ENCODE measurements at regions not wholly inside any gene's neighbourhood (a gene's known extent, or its start where the extent isn't known, plus 50 kb on each side); places are given as distances from the start of the nearest gene placed in this dataset.

DNA sequence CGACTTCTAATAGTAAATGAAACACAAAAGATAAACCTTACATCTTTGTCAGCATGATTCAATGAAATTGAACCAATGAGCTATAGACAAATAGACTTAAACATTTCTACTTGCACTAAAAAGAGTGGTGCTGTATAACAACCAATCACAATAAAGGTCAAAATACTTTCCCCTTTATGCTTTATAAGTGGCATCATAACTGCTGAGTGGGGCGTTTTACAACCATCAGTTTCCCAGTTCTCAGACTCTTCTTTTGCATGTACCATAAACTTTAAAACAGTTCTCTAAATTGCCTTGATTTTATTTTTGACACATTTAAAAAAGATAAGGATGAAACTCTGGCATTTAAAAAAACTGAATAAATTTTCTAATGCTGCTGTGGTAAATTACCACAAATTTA, 356.2 kb downstream of the NNT start:
- ChIA-PET CTCF (no interaction called here), POLR2A (no interaction called here)

DNA sequence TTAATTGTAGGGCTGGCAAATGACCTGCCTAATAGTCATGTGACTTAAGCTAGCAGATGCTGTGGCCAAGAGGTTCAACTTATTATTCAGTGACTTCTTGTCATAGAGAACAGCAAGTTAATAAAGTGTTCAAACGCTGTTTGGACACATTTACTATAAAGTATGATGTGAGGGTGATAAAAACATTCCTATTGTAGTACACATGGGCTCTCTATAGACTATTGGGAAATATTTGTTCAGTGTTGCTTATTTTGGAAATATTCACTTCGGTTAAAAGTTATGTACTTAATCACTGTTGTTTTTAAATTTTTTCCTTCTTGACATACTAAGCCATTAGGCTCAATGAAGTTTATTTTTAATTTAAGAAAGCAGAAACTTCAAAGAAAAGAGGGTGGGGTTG, 345.0 kb downstream of the NNT start:
- ChIA-PET CTCF (no interaction called here), POLR2A (no interaction called here)

DNA sequence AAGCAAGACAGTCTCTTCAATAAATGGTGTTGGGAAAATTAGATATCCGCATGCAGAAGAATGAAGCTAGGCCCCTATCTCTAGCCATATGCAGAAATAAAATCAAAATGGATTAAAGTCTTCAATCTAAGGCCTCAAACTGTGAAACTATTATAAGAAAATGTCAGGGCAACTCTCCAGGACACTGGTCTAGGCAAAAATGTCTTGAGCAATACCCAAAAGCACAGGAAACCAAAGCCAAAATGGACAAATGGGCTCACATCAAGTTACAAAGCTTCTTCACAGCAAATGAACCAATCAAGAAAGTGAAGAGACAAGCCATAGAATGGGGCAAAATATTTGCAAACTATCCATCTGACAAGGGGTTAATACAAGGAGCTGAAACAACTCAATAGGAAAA, 338.8 kb downstream of the NNT start:
- POLR2A ChIA-PET: no interaction called here
- CTCF ChIA-PET: no interaction called here

DNA sequence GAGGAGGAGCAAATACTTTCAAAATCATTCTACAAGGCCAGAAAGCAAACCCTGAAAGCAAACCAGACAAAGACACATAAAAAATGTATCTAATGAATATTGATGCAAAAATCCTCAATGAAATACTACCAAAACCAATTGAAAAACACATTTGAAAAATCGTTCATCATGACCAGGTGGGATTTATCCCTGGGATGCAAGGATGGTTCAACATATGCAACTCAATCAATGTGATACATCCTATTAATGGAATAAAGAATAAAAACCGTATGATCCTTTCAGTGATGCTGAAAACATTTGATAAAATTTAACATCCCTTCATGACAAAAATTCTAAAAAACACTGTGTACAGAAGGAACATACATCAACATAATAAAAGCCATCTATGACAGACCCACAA, 337.6 kb downstream of the NNT start:
- CTCF ChIA-PET: no interaction called here

DNA sequence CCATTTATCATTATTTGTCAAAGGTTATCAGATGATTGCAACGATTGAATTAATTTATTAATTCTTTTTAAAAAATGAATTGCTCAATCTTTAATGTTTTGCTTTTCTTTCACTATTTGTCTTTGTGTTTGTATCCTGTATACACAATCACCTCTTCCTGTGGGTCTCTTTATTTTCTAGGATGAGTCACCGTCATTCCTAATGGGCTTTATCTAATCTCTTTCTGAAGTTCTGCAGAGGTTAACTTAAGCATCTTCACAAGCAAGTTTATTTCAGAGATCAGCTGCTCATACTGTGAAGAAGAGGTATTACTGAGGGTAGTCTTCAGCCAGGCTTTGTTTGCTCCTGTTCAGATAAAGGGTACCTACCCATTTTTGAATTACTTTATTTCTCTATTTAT, 323.9 kb downstream of the NNT start:
- POLR2A ChIA-PET: no interaction called here

More for the DNA sequence above, 337.6 kb downstream of the NNT start:
- POLR2A ChIA-PET: no interaction called here

DNA sequence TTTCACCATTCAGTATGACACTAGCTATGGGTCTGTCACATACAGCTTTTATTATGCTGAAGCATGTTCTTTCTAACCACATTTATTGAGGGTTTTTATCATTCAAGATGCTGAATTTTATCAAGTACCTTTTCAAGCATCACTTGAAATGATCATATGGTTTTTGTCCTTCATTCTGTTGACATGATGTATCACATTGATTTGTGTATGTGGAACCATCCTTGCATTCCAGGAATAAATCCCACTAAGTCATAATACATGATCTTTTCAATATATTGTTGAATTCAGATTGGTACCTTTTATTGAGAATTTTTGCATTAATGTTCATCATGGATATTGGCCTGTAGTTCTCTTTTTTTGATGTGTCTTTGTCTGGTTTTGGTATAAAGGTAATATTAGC, 317.4 kb downstream of the NNT start:
- ChIA-PET POLR2A (no interaction called here), CTCF (no interaction called here)

More for the DNA sequence above, 323.9 kb downstream of the NNT start:
- CTCF ChIA-PET: no interaction called here

DNA sequence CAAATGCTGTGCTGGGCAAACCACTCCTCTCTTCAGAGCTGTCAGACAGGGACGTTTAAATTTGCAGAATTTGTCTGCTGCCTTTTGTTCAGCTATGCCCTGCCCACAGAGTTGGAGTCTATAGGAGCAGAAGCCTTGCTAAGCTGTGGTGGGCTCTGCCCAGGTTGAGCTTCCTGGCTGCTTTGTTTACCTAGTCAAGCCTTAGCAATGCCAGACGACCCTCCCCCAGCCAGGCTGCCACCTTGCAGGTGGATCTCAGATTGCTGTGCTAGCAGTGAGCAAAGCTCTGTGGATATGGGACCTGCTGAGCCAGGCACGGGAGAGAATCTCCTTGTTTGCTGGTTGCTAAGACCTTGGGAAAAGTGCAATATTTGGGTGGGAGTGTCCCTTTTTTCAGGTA, 314.9 kb downstream of the NNT start:
- CTCF ChIA-PET: no interaction called here
- POLR2A ChIA-PET: no interaction called here

DNA sequence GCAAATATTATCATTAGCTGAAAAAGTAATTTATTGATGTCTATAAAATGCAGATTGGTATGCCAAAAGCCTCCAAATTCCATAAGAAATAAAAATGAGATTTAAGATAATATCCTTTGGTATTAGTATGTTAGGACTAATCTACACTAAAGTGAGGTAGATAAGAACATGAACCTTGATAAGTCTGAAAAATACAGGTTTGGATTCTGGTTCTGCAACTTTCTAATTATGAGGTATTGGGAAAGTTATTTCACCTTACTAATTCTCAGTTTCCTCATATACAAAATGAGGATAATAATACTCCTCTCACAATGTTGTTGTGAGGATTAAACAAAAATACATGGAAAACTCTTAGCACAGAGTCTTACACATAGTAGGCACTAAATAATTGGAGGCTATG, 300.1 kb downstream of the NNT start:
- POLR2A ChIA-PET: no interaction called here
- CTCF ChIA-PET: no interaction called here

DNA sequence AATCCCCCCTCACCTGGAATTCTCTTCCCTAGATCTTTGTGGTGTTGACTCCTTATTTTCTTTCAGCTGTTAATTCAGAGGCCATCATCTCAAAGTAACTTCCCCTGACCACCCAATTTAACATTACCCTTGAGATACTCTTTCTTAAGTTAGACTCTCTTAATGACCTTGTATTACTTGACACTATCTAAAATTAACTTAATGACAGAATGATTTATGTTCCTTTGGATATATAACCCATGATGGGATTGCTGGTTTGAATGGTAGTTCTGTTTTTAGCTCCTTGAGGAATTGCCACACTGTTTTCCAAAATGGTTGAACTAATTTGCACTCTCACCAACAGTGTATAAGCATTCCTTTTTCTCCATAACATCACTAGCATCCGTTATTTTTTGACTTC, 298.0 kb downstream of the NNT start:
- POLR2A ChIA-PET: no interaction called here

DNA sequence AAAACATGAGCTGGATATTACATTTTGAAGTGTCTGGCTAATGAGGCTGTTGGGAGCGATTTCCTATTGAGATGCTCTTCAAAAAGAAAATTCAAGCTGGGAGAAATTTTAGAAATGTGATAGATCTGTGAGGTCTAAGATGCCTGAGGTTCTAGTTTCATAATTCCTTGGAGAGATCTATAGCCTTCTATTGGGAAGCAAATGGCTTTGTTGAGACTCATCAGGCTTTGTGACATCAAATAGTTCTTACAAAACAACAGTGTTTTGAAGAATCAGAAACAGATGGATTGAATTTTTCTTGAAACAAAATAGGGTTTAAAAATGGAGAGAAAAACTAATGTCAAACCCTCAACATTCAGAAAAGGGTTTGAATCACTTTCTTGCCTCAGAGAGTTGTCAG, 292.9 kb downstream of the NNT start:
- POLR2A ChIA-PET: no interaction called here
- CTCF ChIA-PET: no interaction called here

More for the DNA sequence above, 298.0 kb downstream of the NNT start:
- CTCF ChIA-PET: no interaction called here

DNA sequence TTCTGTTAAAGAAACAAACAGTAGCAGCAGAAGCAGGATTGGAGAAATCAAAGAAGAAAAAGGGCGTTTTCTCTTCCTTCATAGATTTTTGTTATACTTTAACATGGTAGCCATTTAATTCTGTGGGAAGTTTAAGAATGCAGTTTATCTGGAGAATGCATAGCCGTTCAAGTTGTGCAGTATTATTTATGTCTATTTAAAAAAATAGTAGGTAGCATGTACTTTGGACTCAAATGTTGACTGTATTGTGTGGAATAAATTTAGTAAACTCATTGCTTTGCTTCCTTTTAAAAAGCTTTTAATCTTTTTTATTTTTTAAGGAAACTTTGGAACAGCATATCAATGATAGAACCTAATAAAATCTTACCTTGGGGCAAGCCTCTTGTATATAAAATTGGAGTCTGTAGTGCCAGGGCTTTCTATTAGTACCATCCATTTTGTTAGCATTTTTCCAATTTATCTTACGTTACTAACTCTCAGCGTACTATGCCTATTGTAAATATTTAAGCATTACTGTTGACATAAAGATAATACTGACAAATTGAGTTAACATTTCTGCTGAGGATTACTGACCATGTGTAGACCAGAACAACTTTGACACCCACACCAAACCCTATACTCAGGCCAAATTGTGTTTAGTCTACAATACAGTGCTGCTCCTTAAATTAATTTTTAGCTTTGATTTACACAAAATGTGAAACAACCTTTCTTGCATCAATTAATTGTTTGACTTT, 291.1 kb downstream of the NNT start:
- POLR2A ChIA-PET: no interaction called here

DNA sequence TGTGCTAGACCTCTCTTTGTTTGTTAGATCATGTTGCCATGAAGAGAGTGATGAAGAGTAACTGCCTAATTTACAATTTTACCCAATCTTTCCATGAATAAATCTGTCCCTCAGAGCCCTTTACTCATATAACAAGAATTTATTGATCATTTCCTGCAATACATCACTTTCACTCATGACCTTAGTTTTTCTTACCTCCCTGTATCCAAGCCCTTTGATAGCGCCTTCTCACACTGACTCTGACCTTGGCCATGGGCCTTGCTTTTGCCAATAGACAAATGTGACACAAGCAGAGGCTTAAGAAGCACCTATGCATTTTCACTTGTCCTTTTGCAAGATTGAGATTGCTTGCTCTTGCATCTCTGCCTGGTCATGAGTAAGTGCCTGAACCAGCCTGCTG, 288.1 kb downstream of the NNT start:
- ChIA-PET CTCF (no interaction called here), POLR2A (no interaction called here)

More for the DNA sequence above, 291.1 kb downstream of the NNT start:
- CTCF ChIA-PET: no interaction called here

DNA sequence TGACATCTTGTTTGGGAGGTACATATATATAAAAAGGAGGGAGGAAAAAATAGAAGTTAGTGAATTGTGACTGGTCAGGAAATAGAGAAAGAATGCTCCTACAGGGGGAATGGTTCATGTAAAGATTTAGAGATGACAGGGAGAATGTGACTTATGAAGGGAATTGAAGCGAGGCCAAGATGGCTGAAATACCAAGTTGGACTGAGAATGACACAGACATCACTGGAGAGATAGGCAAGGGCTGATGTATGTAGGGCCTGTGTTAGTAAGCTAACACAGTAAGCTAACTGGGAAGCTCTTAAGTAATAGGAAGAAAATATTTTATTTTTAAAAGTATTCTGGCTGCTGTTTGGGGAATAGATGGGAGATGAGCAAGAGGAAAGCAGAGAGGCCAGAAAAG, 286.3 kb downstream of the NNT start:
- ChIA-PET CTCF (no interaction called here), POLR2A (no interaction called here)

DNA sequence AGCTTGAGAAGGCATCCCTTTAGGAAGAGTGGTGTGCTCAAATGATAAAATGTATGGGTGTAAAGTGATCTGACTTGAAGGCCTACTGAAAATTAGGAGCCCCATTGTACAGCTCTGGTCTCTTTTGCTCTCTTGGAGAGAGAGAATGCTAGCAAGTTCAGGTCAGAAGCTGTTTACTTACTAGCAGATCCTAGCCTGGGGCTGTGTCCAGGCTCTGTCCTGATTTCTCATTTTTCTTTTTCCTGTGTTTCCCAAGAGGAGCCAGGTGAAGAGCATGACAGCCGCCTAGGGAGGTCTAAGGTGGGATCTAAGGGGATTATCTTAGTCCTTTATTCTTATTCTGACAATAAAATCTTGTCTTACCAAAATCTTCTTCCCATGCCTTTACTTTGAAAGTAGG, 272.8 kb downstream of the NNT start:
- POLR2A ChIA-PET: no interaction called here
- CTCF ChIA-PET: no interaction called here

DNA sequence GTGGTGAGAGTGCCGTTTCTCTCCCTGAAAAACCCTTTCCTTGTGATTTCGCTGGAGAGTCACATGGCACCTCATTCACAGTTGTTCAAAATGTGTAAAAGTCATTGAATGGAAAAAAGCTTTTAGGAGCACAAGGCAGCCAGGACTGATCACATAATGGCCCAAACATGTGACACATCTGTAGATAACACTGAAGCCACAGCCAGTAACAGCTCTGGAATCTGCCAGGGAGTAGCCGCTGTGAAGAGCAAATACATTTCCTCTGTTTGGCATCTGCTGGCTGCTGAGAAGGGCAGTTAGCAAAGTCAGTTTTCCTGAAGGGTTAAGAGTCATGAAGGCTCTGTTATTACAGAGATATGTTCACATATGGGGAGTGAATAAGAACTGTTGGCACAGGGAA, 271.8 kb downstream of the NNT start:
- ChIA-PET CTCF (no interaction called here), POLR2A (no interaction called here)

DNA sequence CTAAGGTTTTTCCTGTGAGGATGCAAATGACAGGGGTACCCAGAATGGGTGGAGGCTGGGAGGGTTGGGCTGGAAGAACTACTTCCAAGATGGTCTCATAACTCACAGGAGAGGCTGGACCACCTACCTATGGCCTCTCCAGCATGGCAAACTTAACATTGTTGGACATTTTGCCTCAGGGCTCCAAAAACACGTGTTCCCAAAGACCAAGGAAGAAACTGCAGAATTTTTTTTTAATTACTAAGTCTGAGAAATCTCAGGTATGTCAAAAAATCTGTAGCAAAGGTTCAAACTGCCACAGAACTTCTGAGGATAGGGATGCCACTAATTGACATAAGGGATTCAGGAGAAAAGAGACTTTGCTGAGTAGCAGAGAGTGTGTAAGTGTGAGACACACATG, 270.8 kb downstream of the NNT start:
- POLR2A ChIA-PET: no interaction called here
- CTCF ChIA-PET: no interaction called here

DNA sequence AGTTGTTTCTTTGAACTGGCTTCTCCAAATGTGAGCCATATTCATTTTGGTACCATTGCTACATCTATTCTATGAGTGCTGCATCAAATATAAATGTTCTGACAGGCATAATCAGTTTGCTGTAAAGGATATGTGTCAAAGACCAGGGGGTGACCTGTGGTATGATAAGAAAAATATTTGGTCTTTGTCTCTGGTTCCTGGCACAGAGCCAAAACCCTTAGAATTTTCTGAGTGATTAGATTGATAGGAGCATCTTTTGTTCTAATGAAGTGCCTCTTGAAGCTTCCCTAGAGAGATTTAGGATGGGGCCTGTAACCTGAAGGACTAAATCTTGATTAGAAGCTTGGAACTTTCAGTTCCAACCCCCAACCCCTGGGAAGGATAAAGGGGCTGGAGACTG, 256.3 kb downstream of the NNT start:
- ChIA-PET POLR2A (no interaction called here), CTCF (no interaction called here)

DNA sequence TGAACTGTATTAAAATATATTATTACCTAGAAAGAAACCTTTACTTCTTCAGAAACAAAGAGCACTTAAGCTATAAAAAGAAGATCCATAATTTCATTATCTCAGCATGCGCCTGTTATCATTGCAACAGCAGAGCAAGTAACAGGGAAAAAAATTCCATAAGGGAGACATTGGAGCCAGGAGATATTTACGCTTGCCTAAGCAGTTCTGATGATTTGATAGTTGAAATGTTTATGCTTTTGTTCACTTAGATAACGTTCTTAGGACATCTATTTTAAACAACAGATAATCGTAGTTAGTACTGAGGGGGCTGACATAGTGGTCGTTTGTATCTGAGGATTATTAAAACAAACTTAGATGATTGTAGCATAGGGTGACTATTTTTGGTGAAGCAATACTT, 252.5 kb downstream of the NNT start:
- ChIA-PET POLR2A (no interaction called here), CTCF (no interaction called here)

DNA sequence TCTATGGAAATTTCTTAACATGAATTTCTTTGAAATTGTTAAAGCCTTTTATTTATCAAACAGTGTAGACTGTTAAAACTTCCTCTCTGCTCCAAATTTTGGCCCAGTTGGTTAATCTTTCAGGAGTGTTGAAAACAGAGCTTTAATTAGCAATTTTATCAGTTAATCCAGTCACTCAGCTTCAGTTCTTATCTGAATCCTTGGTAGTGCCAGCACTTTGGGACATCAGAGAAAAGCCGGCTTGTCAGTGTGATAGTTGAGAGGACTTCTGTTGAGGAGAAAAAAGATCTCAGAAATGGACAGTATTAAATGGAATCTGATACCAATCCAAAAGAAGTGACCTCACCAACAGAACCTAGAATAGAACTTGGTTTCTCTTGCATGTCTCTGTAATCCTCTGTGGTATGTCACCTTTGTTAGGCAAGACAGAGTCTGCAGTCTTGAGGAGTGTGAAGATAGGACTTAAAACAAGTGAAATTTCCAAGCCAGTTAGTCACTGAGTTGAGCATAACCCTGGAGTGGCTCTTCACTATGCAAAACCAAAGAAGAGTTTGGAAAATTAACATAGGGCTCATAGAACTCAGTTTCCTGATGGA, 251.8 kb downstream of the NNT start:
- ChIA-PET CTCF (no interaction called here), POLR2A (no interaction called here)

DNA sequence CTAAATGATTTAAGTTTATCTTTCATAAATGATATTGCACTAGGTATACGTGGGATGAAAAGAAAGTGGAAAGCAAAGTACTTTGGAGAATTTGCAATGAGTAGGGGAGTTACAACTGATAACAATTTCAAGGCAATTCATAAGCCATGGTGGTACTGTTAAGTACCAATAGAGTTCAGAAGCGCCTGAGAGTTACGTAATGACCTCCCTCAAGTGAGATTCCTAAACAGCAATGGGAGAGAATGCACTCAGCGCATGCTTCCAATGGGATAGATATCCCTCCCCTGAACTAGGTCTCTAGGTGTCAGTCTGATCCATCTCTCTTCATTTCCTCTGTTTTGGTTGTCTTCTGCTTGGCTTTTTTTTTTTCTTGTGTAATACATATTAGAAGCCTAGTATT, 249.3 kb downstream of the NNT start:
- CTCF ChIA-PET: no interaction called here
- POLR2A ChIA-PET: no interaction called here

DNA sequence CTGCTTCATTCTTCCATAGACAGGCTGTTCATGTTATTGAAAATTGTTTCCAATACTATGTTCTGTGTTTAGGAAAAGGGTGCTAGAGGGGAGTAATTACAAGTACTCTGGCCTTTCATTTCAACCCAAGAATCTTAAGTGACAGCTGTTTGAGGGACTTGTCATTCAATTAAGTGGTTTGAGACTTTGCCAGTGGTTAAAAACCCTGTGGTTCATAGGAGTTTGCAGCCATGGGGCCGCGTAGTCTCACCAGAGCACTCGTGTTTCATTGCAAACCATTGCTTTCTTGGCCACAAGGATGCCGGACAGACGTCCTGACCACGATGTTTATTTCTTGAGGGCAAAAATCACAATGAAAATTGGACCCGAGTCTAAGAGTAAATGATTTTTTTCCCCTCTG, 248.8 kb downstream of the NNT start:
- CTCF ChIA-PET: no interaction called here
- POLR2A ChIA-PET: no interaction called here

DNA sequence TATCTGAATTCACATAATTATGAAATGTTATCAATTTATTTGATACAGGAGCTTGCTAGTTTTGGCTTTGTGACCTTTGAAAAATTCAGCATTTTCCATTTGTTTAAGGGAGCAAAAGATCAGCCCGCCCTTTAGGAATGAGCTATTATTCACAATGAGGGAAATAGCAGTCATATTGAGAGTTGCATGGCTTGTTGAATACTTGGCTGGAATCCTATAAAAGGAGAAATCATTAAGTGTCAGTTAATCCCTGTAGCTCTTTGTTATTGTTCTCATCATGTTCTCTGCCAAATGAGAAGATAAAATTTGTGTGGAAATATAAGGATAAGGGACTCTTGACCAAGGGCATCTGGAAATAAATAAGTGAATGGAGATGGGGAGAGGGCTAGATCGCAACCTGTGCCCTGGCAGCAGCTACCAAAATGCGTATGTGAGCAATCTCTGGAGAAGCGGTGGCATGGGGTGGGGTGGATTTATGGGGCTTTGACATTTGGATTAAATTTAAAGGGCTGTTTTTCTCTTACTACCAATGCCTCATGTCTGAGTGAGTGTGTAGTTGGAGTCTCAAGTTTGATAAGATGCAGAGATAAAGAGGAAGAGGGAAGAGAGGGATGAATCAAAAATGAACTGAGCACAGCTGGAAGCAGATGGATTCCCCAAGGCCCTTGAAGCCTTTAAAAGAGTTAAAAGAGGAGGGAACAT, 237.6 kb downstream of the NNT start:
- POLR2A ChIA-PET: no interaction called here
- CTCF ChIA-PET: no interaction called here

Data from activated CD8-positive, alpha-beta memory T cell treated with anti-CD3 and anti-CD28 coated beads for 36 hours (primary cell).